ENCODE measurements at regions not wholly inside any gene's neighbourhood (a gene's known extent, or its start where the extent isn't known, plus 50 kb on each side); places are given as distances from the start of the nearest gene placed in this dataset.

DNA sequence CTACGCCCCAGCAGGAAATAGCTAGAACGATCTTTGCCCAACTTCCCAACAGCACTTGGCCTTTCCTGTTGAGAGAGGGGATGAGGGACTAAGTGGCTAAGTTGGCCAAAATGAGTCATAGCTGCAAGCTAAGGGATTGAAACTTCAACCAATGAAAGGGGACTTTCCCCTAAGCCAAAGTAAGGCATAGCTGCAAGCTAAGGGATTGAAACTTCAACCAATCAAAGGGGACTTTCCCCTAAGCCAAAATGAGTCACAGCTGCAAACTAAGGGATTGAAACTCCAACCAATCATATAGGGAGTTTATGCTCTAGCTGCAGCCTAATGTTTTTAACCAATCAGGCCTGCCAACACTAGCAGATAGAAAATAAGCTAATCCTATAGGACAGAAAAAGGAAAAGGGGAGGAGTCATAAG is 100.5 kb upstream of the SSTR1 start:
- Mint-ChIP-seq H3K27me3 (ENCODE audit: unreplicated experiment) (peaks cover 12% of the 10 kb centered on the region), H3K4me1 (ENCODE audit: low read depth, unreplicated experiment) (no peaks in the 10 kb centered on the region), H3K36me3 (ENCODE audit: insufficient read depth, unreplicated experiment) (no peaks in the 10 kb centered on the region), H3K27ac (ENCODE audit: unreplicated experiment) (no peak overlapping the region), H3K9me3 (ENCODE audit: low read depth, unreplicated experiment) (peaks cover 6% of the 10 kb centered on the region), H3K4me3 (ENCODE audit: low read depth, unreplicated experiment) (no peak overlapping the region)
- no peak for TF ChIP-seq CTCF (IDR thresholded peaks at IDR 0.05; ENCODE audit: unreplicated experiment)
- no peak for DNase-seq
- intact Hi-C loops (cut with micrococcal nuclease; ENCODE audit: unreplicated experiment), result no loop called here
- no TSS peak for BruUV-seq (replicated peaks)
- CTCF ChIA-PET, result no interaction called here

DNA sequence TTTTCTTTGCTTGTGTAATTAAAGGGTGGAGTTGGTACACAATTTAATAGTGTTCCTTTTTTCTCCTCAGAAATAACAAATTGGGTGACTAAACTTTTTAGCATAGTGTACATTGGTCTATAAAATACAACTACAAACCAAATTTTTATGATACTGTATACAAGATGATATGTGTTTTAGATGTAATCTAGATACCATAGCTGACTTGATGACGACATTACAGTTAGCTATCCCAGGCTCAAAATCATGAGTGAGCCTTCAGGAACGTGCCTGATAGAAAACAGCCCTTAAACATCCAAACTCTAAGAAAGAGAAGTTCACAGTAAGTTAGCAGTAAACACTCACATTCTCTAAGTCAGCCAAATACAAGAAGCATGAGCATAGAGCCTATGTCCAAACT is 99.0 kb upstream of the SSTR1 start:
- Mint-ChIP-seq H3K4me1 (ENCODE audit: low read depth, unreplicated experiment) (no peaks in the 10 kb centered on the region), H3K27ac (ENCODE audit: unreplicated experiment) (no peak overlapping the region), H3K36me3 (ENCODE audit: insufficient read depth, unreplicated experiment) (no peaks in the 10 kb centered on the region), H3K27me3 (ENCODE audit: unreplicated experiment) (peaks cover 12% of the 10 kb centered on the region), H3K9me3 (ENCODE audit: low read depth, unreplicated experiment) (peaks cover 6% of the 10 kb centered on the region), H3K4me3 (ENCODE audit: low read depth, unreplicated experiment) (no peak overlapping the region)
- no peak for DNase-seq
- no TSS peak for BruUV-seq (replicated peaks)
- CTCF ChIA-PET, result no interaction called here
- intact Hi-C loops (cut with micrococcal nuclease; ENCODE audit: unreplicated experiment), result no loop called here
- no peak for TF ChIP-seq CTCF (IDR thresholded peaks at IDR 0.05; ENCODE audit: unreplicated experiment)

- no TSS peak for BruUV-seq (replicated peaks)
- H3K27me3 Mint-ChIP-seq (ENCODE audit: unreplicated experiment), result peaks cover 12% of the 10 kb centered on the region
- no peak overlapping the region for H3K27ac Mint-ChIP-seq (ENCODE audit: unreplicated experiment)
- no peak overlapping the region for H3K4me3 Mint-ChIP-seq (ENCODE audit: low read depth, unreplicated experiment)
- no peaks in the 10 kb centered on the region for H3K4me1 Mint-ChIP-seq (ENCODE audit: low read depth, unreplicated experiment)
- no peaks in the 10 kb centered on the region for H3K36me3 Mint-ChIP-seq (ENCODE audit: insufficient read depth, unreplicated experiment)
- intact Hi-C loops (cut with micrococcal nuclease; ENCODE audit: unreplicated experiment), result no loop called here
- DNase-seq, result no peak
- H3K9me3 Mint-ChIP-seq (ENCODE audit: low read depth, unreplicated experiment), result peaks cover 6% of the 10 kb centered on the region
- CTCF ChIA-PET, result no interaction called here
- TF ChIP-seq CTCF (IDR thresholded peaks at IDR 0.05; ENCODE audit: unreplicated experiment), result no peak
These were observed 97.4 kb upstream of the SSTR1 start for GRCh38 chr14:38110258-38110657.

- H3K4me1 Mint-ChIP-seq (ENCODE audit: low read depth, unreplicated experiment), result no peaks in the 10 kb centered on the region
- H3K9me3 Mint-ChIP-seq (ENCODE audit: low read depth, unreplicated experiment), result peaks cover 6% of the 10 kb centered on the region
- H3K27ac Mint-ChIP-seq (ENCODE audit: unreplicated experiment), result no peak overlapping the region
- intact Hi-C loops (cut with micrococcal nuclease; ENCODE audit: unreplicated experiment), result no loop called here
- H3K27me3 Mint-ChIP-seq (ENCODE audit: unreplicated experiment), result peaks cover 12% of the 10 kb centered on the region
- BruUV-seq (replicated peaks), result no TSS peak
- no peaks in the 10 kb centered on the region for H3K36me3 Mint-ChIP-seq (ENCODE audit: insufficient read depth, unreplicated experiment)
- H3K4me3 Mint-ChIP-seq (ENCODE audit: low read depth, unreplicated experiment), result no peak overlapping the region
- CTCF ChIA-PET, result no interaction called here
- no peak for TF ChIP-seq CTCF (IDR thresholded peaks at IDR 0.05; ENCODE audit: unreplicated experiment)
- DNase-seq, result no peak
These were observed 96.7 kb upstream of the SSTR1 start for GRCh38 chr14:38111046-38111445.

DNA sequence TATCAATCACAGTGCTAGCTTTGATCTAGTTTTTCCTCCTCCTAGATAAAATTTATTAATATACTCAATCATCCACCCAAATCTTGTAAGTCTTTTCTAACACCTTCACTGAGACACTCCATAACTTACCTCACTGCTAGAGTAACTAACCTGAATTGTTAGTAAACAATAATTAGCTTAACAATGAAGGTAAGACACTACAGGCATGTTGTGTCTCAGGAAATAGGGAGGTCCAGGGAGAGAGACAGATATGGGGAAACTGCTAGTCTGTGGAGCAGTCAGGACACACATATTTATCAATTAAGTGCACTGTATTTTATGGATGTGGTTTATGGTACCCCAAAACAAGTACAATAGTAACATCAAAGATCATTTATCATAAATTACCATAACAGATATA is 94.2 kb upstream of the SSTR1 start:
- Mint-ChIP-seq H3K27me3 (ENCODE audit: unreplicated experiment) (peaks cover 12% of the 10 kb centered on the region), H3K4me1 (ENCODE audit: low read depth, unreplicated experiment) (no peaks in the 10 kb centered on the region), H3K36me3 (ENCODE audit: insufficient read depth, unreplicated experiment) (no peaks in the 10 kb centered on the region), H3K27ac (ENCODE audit: unreplicated experiment) (no peak overlapping the region), H3K4me3 (ENCODE audit: low read depth, unreplicated experiment) (no peak overlapping the region), H3K9me3 (ENCODE audit: low read depth, unreplicated experiment) (no peaks in the 10 kb centered on the region)
- no TSS peak for BruUV-seq (replicated peaks)
- CTCF ChIA-PET, result interaction anchor here (0.8 kb wide), 1 partner anchor 27 kb away, joined by 3 read pairs; no protein-coding TSS in a partner anchor
- no peak for TF ChIP-seq CTCF (IDR thresholded peaks at IDR 0.05; ENCODE audit: unreplicated experiment)
- DNase-seq, result no peak
- intact Hi-C loops (cut with micrococcal nuclease; ENCODE audit: unreplicated experiment), result no loop called here

All from Calu3 (cell line).